Progenitor cell of endocrine pancreas (in vitro differentiated cells): ENCODE measurements at regions not wholly inside any gene's neighbourhood (a gene's known extent, or its start where the extent isn't known, plus 50 kb on each side); places are given as distances from the start of the nearest gene placed in this dataset.

Source experiments
- DNase-seq: peaks from one replicate; pipeline ENCODE4 v3.0.0; 2021; ENCODE audit warnings: low spot score; ENCODE audit not compliant: unreplicated experiment
- H3K27ac Mint-ChIP-seq: 2 replicates; pipeline ENCODE4 v1.8.0; 2021; ENCODE audit warnings: mild to moderate bottlenecking, moderate library complexity, mixed read lengths
- H3K27me3 Mint-ChIP-seq: 2 replicates; pipeline ENCODE4 v1.8.0; 2021; ENCODE audit warnings: mixed read lengths
- H3K36me3 Mint-ChIP-seq: 2 replicates; pipeline ENCODE4 v1.8.0; 2022; ENCODE audit warnings: mixed read lengths; ENCODE audit not compliant: insufficient read depth
- H3K4me1 Mint-ChIP-seq: 2 replicates; pipeline ENCODE4 v1.8.0; 2021; ENCODE audit warnings: low read depth, mixed read lengths
- H3K4me3 Mint-ChIP-seq: 2 replicates; pipeline ENCODE4 v1.8.0; 2021; ENCODE audit warnings: low read depth, mild to moderate bottlenecking, moderate library complexity, mixed read lengths
- H3K9me3 Mint-ChIP-seq: 2 replicates; pipeline ENCODE4 v1.8.0; 2021; ENCODE audit warnings: low read depth, mixed read lengths
- TF ChIP-seq, protein P1 (sequence below): fragments of 200-600 bp; sonication (generic); IDR thresholded peaks from one replicate; pipeline ENCODE4 v1.5.0; 2021; ENCODE audit warnings: antibody characterized with exemption, mild to moderate bottlenecking; ENCODE audit not compliant: unreplicated experiment

DNA sequence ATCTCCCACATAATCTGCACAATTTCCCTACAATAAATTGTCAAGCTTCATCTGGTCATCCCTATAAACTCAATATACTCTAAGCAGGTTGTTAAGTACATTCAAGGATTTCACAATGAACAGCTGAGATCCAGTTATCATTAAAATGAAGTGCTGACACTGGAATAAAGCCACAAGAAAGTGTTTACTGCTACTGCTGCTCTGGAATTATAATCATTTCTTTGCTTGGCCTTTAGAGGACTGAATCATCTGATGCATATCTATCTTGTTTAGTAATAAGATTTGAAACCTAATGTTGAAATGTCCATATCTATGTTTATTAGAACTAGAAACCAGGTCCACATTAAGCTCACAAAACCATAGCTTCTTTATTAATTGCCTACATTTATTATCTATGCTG is 338.6 kb upstream of the ZFP42 start:
- H3K27me3 Mint-ChIP-seq, result no peaks in the 10 kb centered on the region
- H3K36me3 Mint-ChIP-seq, result peaks cover 6% of the 10 kb centered on the region
- no peak overlapping the region for H3K27ac Mint-ChIP-seq
- DNase-seq, result no peak
- H3K4me1 Mint-ChIP-seq, result no peaks in the 10 kb centered on the region
- no peak overlapping the region for H3K4me3 Mint-ChIP-seq
- H3K9me3 Mint-ChIP-seq, result peaks cover 13% of the 10 kb centered on the region
- TF ChIP-seq, protein P1, sequence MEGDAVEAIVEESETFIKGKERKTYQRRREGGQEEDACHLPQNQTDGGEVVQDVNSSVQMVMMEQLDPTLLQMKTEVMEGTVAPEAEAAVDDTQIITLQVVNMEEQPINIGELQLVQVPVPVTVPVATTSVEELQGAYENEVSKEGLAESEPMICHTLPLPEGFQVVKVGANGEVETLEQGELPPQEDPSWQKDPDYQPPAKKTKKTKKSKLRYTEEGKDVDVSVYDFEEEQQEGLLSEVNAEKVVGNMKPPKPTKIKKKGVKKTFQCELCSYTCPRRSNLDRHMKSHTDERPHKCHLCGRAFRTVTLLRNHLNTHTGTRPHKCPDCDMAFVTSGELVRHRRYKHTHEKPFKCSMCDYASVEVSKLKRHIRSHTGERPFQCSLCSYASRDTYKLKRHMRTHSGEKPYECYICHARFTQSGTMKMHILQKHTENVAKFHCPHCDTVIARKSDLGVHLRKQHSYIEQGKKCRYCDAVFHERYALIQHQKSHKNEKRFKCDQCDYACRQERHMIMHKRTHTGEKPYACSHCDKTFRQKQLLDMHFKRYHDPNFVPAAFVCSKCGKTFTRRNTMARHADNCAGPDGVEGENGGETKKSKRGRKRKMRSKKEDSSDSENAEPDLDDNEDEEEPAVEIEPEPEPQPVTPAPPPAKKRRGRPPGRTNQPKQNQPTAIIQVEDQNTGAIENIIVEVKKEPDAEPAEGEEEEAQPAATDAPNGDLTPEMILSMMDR, result no peak

- H3K4me1 Mint-ChIP-seq, result peaks cover 14% of the 10 kb centered on the region
- peaks cover 10% of the 10 kb centered on the region for H3K9me3 Mint-ChIP-seq
- no peaks in the 10 kb centered on the region for H3K27me3 Mint-ChIP-seq
- no peak overlapping the region for H3K27ac Mint-ChIP-seq
- TF ChIP-seq, protein P1, result no peak
- H3K4me3 Mint-ChIP-seq, result no peak overlapping the region
- H3K36me3 Mint-ChIP-seq, result peaks cover 4% of the 10 kb centered on the region
- no peak for DNase-seq
These were observed 332.5 kb upstream of the ZFP42 start for GRCh38 chr4:187663076-187663475.

GRCh38 chr4:187664011-187664410 is 331.6 kb upstream of the ZFP42 start:
- Mint-ChIP-seq H3K9me3 (peaks cover 10% of the 10 kb centered on the region), H3K36me3 (peaks cover 4% of the 10 kb centered on the region), H3K4me3 (no peak overlapping the region), H3K4me1 (peaks cover 14% of the 10 kb centered on the region), H3K27me3 (no peaks in the 10 kb centered on the region), H3K27ac (no peak overlapping the region)
- TF ChIP-seq, protein P1, result no peak
- DNase-seq, result no peak

- Mint-ChIP-seq H3K27me3 (no peaks in the 10 kb centered on the region), H3K36me3 (peaks cover 2% of the 10 kb centered on the region), H3K27ac (no peak overlapping the region), H3K4me3 (no peak overlapping the region), H3K9me3 (peaks cover 10% of the 10 kb centered on the region), H3K4me1 (peaks cover 14% of the 10 kb centered on the region)
- TF ChIP-seq, protein P1, result no peak
- no peak for DNase-seq
These were observed 330.5 kb upstream of the ZFP42 start for GRCh38 chr4:187665086-187665485.

DNA sequence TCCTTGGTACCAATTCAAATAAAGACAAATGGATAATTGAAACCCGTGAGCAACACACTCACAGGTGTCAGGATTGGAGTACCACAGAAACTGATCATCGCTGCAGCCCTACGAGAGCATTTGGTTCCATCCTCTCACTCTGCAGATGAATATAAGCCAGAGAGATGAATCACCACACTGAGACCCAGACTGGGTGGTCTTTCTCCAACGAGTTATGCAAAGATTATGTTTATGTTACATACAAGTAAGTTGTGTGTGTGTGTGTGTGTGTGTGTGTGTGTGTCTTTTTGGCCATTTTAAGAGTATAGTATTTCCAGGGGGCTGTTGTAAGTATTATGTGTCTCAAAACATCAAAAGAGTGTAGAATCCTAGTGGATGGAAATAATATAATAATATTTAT is 329.5 kb upstream of the ZFP42 start:
- DNase-seq, result no peak
- TF ChIP-seq, protein P1, result no peak
- H3K4me1 Mint-ChIP-seq, result peaks cover 14% of the 10 kb centered on the region
- no peaks in the 10 kb centered on the region for H3K36me3 Mint-ChIP-seq
- H3K4me3 Mint-ChIP-seq, result no peak overlapping the region
- H3K27ac Mint-ChIP-seq, result no peak overlapping the region
- peaks cover 4% of the 10 kb centered on the region for H3K9me3 Mint-ChIP-seq
- no peaks in the 10 kb centered on the region for H3K27me3 Mint-ChIP-seq
